Thoracic aorta (tissue), 2 donors: ENCODE measurements at regions not wholly inside any gene's neighbourhood (a gene's known extent, or its start where the extent isn't known, plus 50 kb on each side); places are given as distances from the start of the nearest gene placed in this dataset.

Source experiments
- ATAC-seq: fragments of 150-250 bp; one replicate; pipeline ENCODE4 v1.8.0; 2017; ENCODE audit warnings: low read depth; ENCODE audit not compliant: insufficient number of reproducible peaks, low FRiP score
- DNase-seq: peaks from one replicate; pipeline ENCODE4 v3.0.0-alpha.2; 2020; ENCODE audit warnings: low spot score
- H3K27ac ChIP-seq, 2 donors: fragments of 200-600 bp; sonication (generic); 1 replicate in 1 of 2; 2 replicates in 1 of 2; pipeline ENCODE4 v1.5.1; 2016; ENCODE audit warnings: mild to moderate bottlenecking in 2 of 2, moderate library complexity in 2 of 2
- H3K27me3 ChIP-seq: fragments of 200-600 bp; sonication (generic); replicated peaks from 2 replicates; pipeline ENCODE4 v1.6.0; 2016; ENCODE audit warnings: mild to moderate bottlenecking; ENCODE audit not compliant: insufficient read depth
- H3K36me3 ChIP-seq: fragments of 200-600 bp; sonication (generic); one replicate; pipeline ENCODE4 v1.5.1; 2016
- H3K4me1 ChIP-seq, 2 donors: fragments of 200-600 bp; sonication (generic); 1 replicate in 1 of 2; 2 replicates in 1 of 2; pipeline versions ENCODE4 v1.5.1 to v1.6.0; 2016; ENCODE audit warnings: low read depth in 2 of 2, mild to moderate bottlenecking in 1 of 2; ENCODE audit not compliant: control insufficient read depth in 1 of 2
- H3K4me3 ChIP-seq: fragments of 200-600 bp; sonication (generic); 2 replicates; pipeline ENCODE4 v1.5.1; 2016; ENCODE audit warnings: mild to moderate bottlenecking
- H3K9me3 ChIP-seq: fragments of 200-600 bp; sonication (generic); 2 replicates; pipeline ENCODE4 v1.5.1; 2016
- CTCF ChIP-seq: fragments of 200-600 bp; sonication (generic); IDR thresholded peaks from one replicate; pipeline ENCODE4 v1.5.1; 2019; ENCODE audit warnings: antibody characterized with exemption

- TF ChIP-seq CTCF, result no peak
- Histone ChIP-seq H3K27ac (no peak overlapping the region), H3K4me3 (no peak overlapping the region), H3K27me3 (no peaks in the 10 kb centered on the region), H3K9me3 (no peaks in the 10 kb centered on the region), H3K4me1 (no peaks in the 10 kb centered on the region), H3K36me3 (no peaks in the 10 kb centered on the region)
- DNase-seq (no peak), ATAC-seq (no peak)
Observed at GRCh38 chr4:80140194-80140593, 57.1 kb upstream of the PRDM8 start.

GRCh38 chr4:80139671-80140070, 57.6 kb upstream of the PRDM8 start:
- no peak for TF ChIP-seq CTCF
- no peak overlapping the region for H3K4me3 ChIP-seq
- H3K27me3 ChIP-seq, result no peaks in the 10 kb centered on the region
- no peaks in the 10 kb centered on the region for H3K36me3 ChIP-seq
- no peak overlapping the region for H3K27ac ChIP-seq
- no peaks in the 10 kb centered on the region for H3K4me1 ChIP-seq
- no peaks in the 10 kb centered on the region for H3K9me3 ChIP-seq
- ATAC-seq (no peak), DNase-seq (no peak)

- Histone ChIP-seq H3K4me1 (no peaks in the 10 kb centered on the region), H3K36me3 (no peaks in the 10 kb centered on the region), H3K4me3 (no peak overlapping the region), H3K9me3 (no peaks in the 10 kb centered on the region), H3K27ac (no peak overlapping the region), H3K27me3 (no peaks in the 10 kb centered on the region)
- DNase-seq (no peak), ATAC-seq (no peak)
- TF ChIP-seq CTCF, result no peak
Observed at GRCh38 chr4:80138551-80139538, 58.5 kb upstream of the PRDM8 start.

DNA sequence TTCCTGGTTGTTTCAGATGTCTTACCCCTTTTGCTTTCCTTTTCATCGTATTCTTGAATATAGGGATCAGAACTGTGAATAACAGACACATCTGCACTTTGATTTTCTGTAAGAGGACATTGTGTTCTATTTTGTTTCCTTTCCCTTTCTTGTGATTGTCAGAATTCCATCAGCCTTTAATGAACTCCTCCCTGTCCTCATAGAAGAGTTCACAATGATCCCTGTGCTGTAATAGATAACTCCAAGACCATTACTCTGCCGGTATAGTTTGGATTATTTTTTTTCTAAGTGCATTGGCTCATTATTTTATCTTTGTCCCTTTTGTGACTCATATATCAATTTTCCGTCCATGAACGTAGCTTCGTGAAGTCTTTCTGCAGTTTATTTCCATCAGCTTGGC, 59.7 kb upstream of the PRDM8 start:
- Histone ChIP-seq H3K27ac (no peak overlapping the region), H3K4me3 (no peak overlapping the region), H3K4me1 (no peaks in the 10 kb centered on the region), H3K36me3 (no peaks in the 10 kb centered on the region), H3K27me3 (no peaks in the 10 kb centered on the region), H3K9me3 (no peaks in the 10 kb centered on the region)
- no peak for DNase-seq
- no peak for TF ChIP-seq CTCF
- ATAC-seq, result no peak

- Histone ChIP-seq H3K4me1 (no peaks in the 10 kb centered on the region), H3K27me3 (no peaks in the 10 kb centered on the region), H3K27ac (no peak overlapping the region), H3K9me3 (no peaks in the 10 kb centered on the region), H3K4me3 (no peak overlapping the region), H3K36me3 (no peaks in the 10 kb centered on the region)
- no peak for TF ChIP-seq CTCF
- ATAC-seq, result no peak
- no peak for DNase-seq
Observed at GRCh38 chr4:80136270-80136669, 61.0 kb upstream of the PRDM8 start.
